H1 (cell line): ENCODE measurements at regions not wholly inside any gene's neighbourhood (a gene's known extent, or its start where the extent isn't known, plus 50 kb on each side); places are given as distances from the start of the nearest gene placed in this dataset.

Experiments used
- CTCF ChIA-PET: fragments of 300-600 bp; sonication (Branson Sonifier 250); formaldehyde crosslinking; loops from one replicate; lab custom pipeline; 2021; ENCODE audit not compliant: partially characterized antibody; lab: Charles Lee
- POLR2A ChIA-PET: fragments of 300-600 bp; sonication (Branson Sonifier 250); formaldehyde crosslinking; loops from one replicate; lab custom pipeline; 2021; ENCODE audit warnings: inconsistent platforms; ENCODE audit not compliant: partially characterized antibody; lab: Charles Lee
- DNase-seq, 2 experiments: peaks; one replicate each; pipeline versions ENCODE4 v3.0.0 to v3.0.0-alpha.2; 2010 to 2022; ENCODE audit warnings: low spot score in 2 of 2, low read depth in 1 of 2, mixed read lengths in 1 of 2
- FAIRE-seq: peaks from 2 replicates; lab custom pipeline; 2011; peaks lifted over from hg19 to GRCh38; lab: Jason Lieb, UNC
- H2AFZ ChIP-seq: 2 replicates; pipeline ENCODE4 v1.8.1; 2012; ENCODE audit warnings: low read length, inconsistent platforms
- H2AK5ac ChIP-seq: 2 replicates; pipeline ENCODE4 v1.6.1; 2013; ENCODE audit warnings: low read depth, low read length
- H2BK120ac ChIP-seq: replicated peaks from 2 replicates; pipeline ENCODE3; 2013; ENCODE audit warnings: low read depth, low read length, inconsistent platforms
- H2BK12ac ChIP-seq: 2 replicates; pipeline ENCODE4 v1.6.1; 2013; ENCODE audit warnings: low read depth, low read length
- H2BK15ac ChIP-seq: 2 replicates; pipeline ENCODE4 v1.6.1; 2013; ENCODE audit warnings: low read length
- H2BK20ac ChIP-seq: 2 replicates; pipeline ENCODE4 v1.6.1; 2013; ENCODE audit warnings: low read length
- H2BK5ac ChIP-seq: 2 replicates; pipeline ENCODE4 v1.6.1; 2013; ENCODE audit warnings: low read depth, low read length
- H3K14ac ChIP-seq: 2 replicates; pipeline ENCODE4 v1.6.1; 2013; ENCODE audit warnings: inconsistent platforms; ENCODE audit not compliant: insufficient read length
- H3K18ac ChIP-seq: 2 replicates; pipeline ENCODE4 v1.6.1; 2013; ENCODE audit warnings: low read length; ENCODE audit errors: extremely low read depth
- H3K23ac ChIP-seq: 2 replicates; pipeline ENCODE4 v1.6.1; 2013; ENCODE audit warnings: inconsistent platforms; ENCODE audit not compliant: insufficient read length
- H3K23me2 ChIP-seq: 2 replicates; pipeline ENCODE4 v1.6.1; 2013; ENCODE audit warnings: low read depth, low read length
- H3K27ac ChIP-seq: 2 replicates; pipeline ENCODE4 v1.6.1; 2011; ENCODE audit warnings: low read depth, low read length, inconsistent platforms
- H3K27me3 ChIP-seq, 4 experiments: replicated peaks in 1 of 4; 1 replicate in 1 of 4; 2 replicates in 3 of 4; pipeline versions ENCODE4 v1.6.1 to v1.8.1; 2011 to 2013; ENCODE audit warnings: low read length in 3 of 4, mild to moderate bottlenecking in 3 of 4, inconsistent platforms in 2 of 4, mixed read lengths in 2 of 4, moderate library complexity in 1 of 4; ENCODE audit not compliant: control insufficient read depth in 3 of 4, insufficient read depth in 3 of 4; ENCODE audit errors: extremely low read depth in 1 of 4
- H3K36me3 ChIP-seq, 4 experiments: 2 replicates each; pipeline versions ENCODE4 v1.6.1 to v1.8.1; 2011 to 2013; ENCODE audit warnings: mild to moderate bottlenecking in 4 of 4, low read length in 3 of 4, moderate library complexity in 2 of 4, control low read depth in 1 of 4, inconsistent platforms in 1 of 4; ENCODE audit not compliant: insufficient read depth in 4 of 4, control insufficient read depth in 2 of 4
- H3K4ac ChIP-seq: replicated peaks from 2 replicates; pipeline ENCODE3; 2013; ENCODE audit warnings: low read length, low read depth, mixed read lengths, inconsistent platforms; ENCODE audit not compliant: insufficient read length
- H3K4me1 ChIP-seq, 4 experiments: replicated peaks in 1 of 4; 1 replicate in 1 of 4; 2 replicates in 3 of 4; pipeline versions ENCODE4 v1.6.1 to v1.8.1; 2011 to 2013; ENCODE audit warnings: low read length in 3 of 4, inconsistent platforms in 2 of 4, mixed read lengths in 1 of 4; ENCODE audit not compliant: insufficient read depth in 4 of 4, control insufficient read depth in 3 of 4
- H3K4me2 ChIP-seq, 2 experiments: 2 replicates each; pipeline versions ENCODE4 v1.6.1 to v1.8.1; 2011 to 2013; ENCODE audit warnings: low read depth in 2 of 2, low read length in 2 of 2, control low read depth in 1 of 2, inconsistent platforms in 1 of 2, mild to moderate bottlenecking in 1 of 2; ENCODE audit not compliant: insufficient read depth in 1 of 2
- H3K4me3 ChIP-seq, 4 experiments: fragments of 200-600, 300-600 bp in 1 of 4; sonication (generic), shearing (Covaris generic), sonication (Bioruptor Twin) in 1 of 4; 2 replicates each; pipeline versions ENCODE4 v1.5.1 to v1.8.1; 2011 to 2016; ENCODE audit warnings: low read length in 4 of 4, low read depth in 3 of 4, control low read depth in 2 of 4, inconsistent platforms in 2 of 4, mild to moderate bottlenecking in 2 of 4, mixed read lengths in 1 of 4, moderate library complexity in 1 of 4; ENCODE audit not compliant: insufficient read depth in 2 of 4; ENCODE audit errors: extremely low read depth in 1 of 4
- H3K56ac ChIP-seq: replicated peaks from 2 replicates; pipeline ENCODE3; 2013; ENCODE audit warnings: low read depth, mild to moderate bottlenecking, mixed read lengths, low read length, inconsistent platforms; ENCODE audit not compliant: insufficient read length
- H3K79me1 ChIP-seq: 2 replicates; pipeline ENCODE4 v1.6.1; 2013; ENCODE audit warnings: low read depth, low read length, control low read depth
- H3K79me2 ChIP-seq, 2 experiments: 2 replicates each; pipeline versions ENCODE4 v1.6.1 to v1.8.1; 2012 to 2013; ENCODE audit warnings: low read length in 2 of 2, mild to moderate bottlenecking in 2 of 2, inconsistent platforms in 1 of 2; ENCODE audit not compliant: insufficient read depth in 2 of 2, control insufficient read depth in 1 of 2
- H3K9ac ChIP-seq, 4 experiments: replicated peaks in 1 of 4; 1 replicate in 1 of 4; 2 replicates in 3 of 4; pipeline versions ENCODE4 v1.6.1 to v1.8.1; 2011 to 2013; ENCODE audit warnings: low read depth in 3 of 4, low read length in 3 of 4, control low read depth in 2 of 4, mild to moderate bottlenecking in 2 of 4, moderate library complexity in 2 of 4, inconsistent platforms in 1 of 4; ENCODE audit errors: extremely low read depth in 1 of 4
- H3K9me3 ChIP-seq, 2 experiments: 2 replicates each; pipeline versions ENCODE4 v1.6.1 to v1.8.1; 2012 to 2013; ENCODE audit warnings: mild to moderate bottlenecking in 2 of 2, moderate library complexity in 2 of 2, control low read depth in 1 of 2, inconsistent platforms in 1 of 2, low read depth in 1 of 2, low read length in 1 of 2, mixed read lengths in 1 of 2; ENCODE audit not compliant: insufficient read depth in 2 of 2
- H4K20me1 ChIP-seq, 2 experiments: replicated peaks in 1 of 2; 2 replicates each; pipeline versions ENCODE3 to v1.8.1; 2011 to 2013; ENCODE audit warnings: inconsistent platforms in 2 of 2, low read length in 2 of 2, mild to moderate bottlenecking in 1 of 2; ENCODE audit not compliant: insufficient read depth in 2 of 2, control insufficient read depth in 1 of 2
- H4K5ac ChIP-seq: 2 replicates; pipeline ENCODE4 v1.6.1; 2013; ENCODE audit warnings: low read length, low read depth, mixed read lengths, inconsistent platforms; ENCODE audit not compliant: insufficient read length
- H4K8ac ChIP-seq: 2 replicates; pipeline ENCODE4 v1.8.0; 2013; ENCODE audit warnings: mild to moderate bottlenecking, moderate library complexity, low read length, inconsistent platforms; ENCODE audit not compliant: insufficient read depth; ENCODE audit errors: extremely low read depth
- H4K91ac ChIP-seq: replicated peaks from 2 replicates; pipeline ENCODE3; 2013; ENCODE audit warnings: low read length, mixed read lengths, inconsistent platforms; ENCODE audit not compliant: insufficient read length
- CBX5 ChIP-seq: fragments of 300-800, 300-1000 bp; sonication (generic); IDR thresholded peaks from 2 replicates; pipeline ENCODE4 v1.7.1; 2016; ENCODE audit warnings: antibody characterized with exemption, low read length, low read depth
- SIX5 ChIP-seq: IDR thresholded peaks from 2 replicates; pipeline ENCODE4 v1.6.1; 2011; ENCODE audit warnings: mild to moderate bottlenecking, low read depth, low read length
- WGBS, 2 experiments: shearing (Covaris generic) in 1 of 2; methylation state at CpG; one replicate each; pipeline versions ENCODE4 v1.1.6 to v1.1.7; 2013 to 2015; ENCODE audit warnings: low lambda C conversion rate in 2 of 2, mixed read lengths in 2 of 2, inconsistent platforms in 1 of 2, low coverage in 1 of 2, missing lambda C conversion rate in 1 of 2; ENCODE audit not compliant: insufficient replicate concordance in 2 of 2, insufficient coverage in 1 of 2, insufficient read length in 1 of 2; ENCODE audit errors: extremely low coverage in 1 of 2, missing lambda C conversion rate in 1 of 2; 5-methylcytosine and 5-hydroxymethylcytosine counted together

DNA sequence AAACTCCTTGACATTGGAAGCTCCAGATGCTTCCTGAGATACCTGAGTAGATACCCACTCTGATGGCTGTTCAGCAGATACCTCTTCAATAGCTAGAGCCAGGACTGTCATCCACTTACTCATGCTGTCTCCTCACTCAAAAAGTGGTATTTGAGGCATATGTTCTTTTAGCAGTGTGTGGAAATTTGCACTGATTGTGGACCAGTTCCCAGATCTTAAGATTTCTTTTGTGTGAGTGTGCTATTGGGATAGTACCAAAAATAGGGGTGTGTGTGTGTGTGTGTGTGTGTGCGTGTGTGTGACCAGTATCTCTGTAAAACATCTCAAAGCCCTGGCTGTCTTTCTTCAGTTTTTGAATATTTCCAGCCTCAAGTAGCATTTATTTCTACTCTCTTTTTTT is 108.3 kb downstream of the SLITRK5 start:
- Histone ChIP-seq H3K27me3 (peaks cover 0 to 1% (median 0%) of the 10 kb centered on the region in 4 experiments; a peak in 1 of 7 replicates), H2BK20ac (no peak overlapping the region), H2BK5ac (no peak overlapping the region), H3K4me1 (no peaks in the 10 kb centered on the region), H2BK15ac (no peak overlapping the region), H3K4me2 (no peak overlapping the region), H3K27ac (no peak overlapping the region), H2AFZ (no peak overlapping the region), H4K91ac (no peak overlapping the region), H2BK120ac (no peak overlapping the region), H3K36me3 (no peaks in the 10 kb centered on the region), H3K79me1 (no peaks in the 10 kb centered on the region), H3K18ac (no peak overlapping the region), H3K4me3 (no peak overlapping the region), H3K9ac (no peak overlapping the region), H3K4ac (no peak overlapping the region), H3K56ac (no peak overlapping the region), H2BK12ac (no peak overlapping the region), H3K14ac (no peak overlapping the region), H3K9me3 (no peaks in the 10 kb centered on the region), H2AK5ac (no peak overlapping the region), H4K8ac (no peak overlapping the region), H3K23me2 (no peaks in the 10 kb centered on the region), H4K5ac (no peak overlapping the region), H3K79me2 (no peaks in the 10 kb centered on the region), H4K20me1 (no peaks in the 10 kb centered on the region), H3K23ac (no peak overlapping the region)
- ChIA-PET CTCF (interaction anchor here (0.9 to 1.5 kb wide), 2 partner anchors 46 to 108 kb away, joined by 3 read pairs; partner anchors contain the start of gene SLITRK5), POLR2A (no interaction called here)
- DNase-seq (no peak), FAIRE-seq (no peak)
- WGBS, 2 experiments, result 80% methylated on average over 1 of the region's 1 CpG; no CpG with 5 or more reads in 1 of the 2 experiments
- TF ChIP-seq CBX5 (no peak), SIX5 (no peak)
